HG03342 (cell line): ENCODE measurements at regions not wholly inside any gene's neighbourhood (a gene's known extent, or its start where the extent isn't known, plus 50 kb on each side); places are given as distances from the start of the nearest gene placed in this dataset.

Source experiments
- ATAC-seq: cut with Tn5 transposase; IDR thresholded peaks from one replicate; pipeline ENCODE4 v1.9.1; 2021; ENCODE audit warnings: mild to moderate bottlenecking, moderate library complexity; ENCODE audit not compliant: unreplicated experiment

GRCh38 chr13:75231235-75231634, 250.7 kb downstream of the TBC1D4 start:
- ATAC-seq, result no peak

DNA sequence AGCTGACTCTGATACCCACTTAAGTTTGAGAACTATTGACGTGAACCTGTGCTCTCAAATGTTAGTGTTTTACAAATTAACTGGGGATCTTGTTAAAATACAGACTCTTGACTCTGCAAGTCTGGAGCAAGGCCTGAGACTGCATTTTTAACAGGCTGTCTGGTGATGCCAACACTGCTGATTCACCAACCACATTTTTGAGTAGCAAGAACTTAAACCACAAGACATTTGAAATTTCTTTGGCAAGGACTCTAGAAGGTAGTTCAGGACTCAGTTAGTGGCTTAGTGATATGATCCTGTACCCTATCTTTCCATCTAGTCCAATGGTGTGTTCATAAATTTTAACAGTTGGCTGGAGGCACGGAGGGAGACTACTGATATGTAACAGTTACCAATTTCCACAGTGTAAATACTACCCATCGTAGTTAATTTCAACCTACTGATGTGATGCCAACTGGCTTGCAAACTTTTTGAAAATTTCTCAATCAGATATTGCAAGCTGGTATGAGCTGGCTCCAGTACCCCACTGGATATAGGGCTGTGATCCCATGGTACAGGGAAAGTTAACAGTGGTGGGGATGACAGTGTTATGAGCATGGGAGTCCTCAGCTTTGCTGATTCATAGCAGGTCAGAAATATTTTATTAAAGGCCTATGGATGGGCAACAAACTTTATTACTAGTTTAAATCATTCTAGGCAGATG, 255.1 kb downstream of the TBC1D4 start:
- ATAC-seq, result no peak

- ATAC-seq, result no peak
Observed at GRCh38 chr13:75226092-75226491, 255.9 kb downstream of the TBC1D4 start.

DNA sequence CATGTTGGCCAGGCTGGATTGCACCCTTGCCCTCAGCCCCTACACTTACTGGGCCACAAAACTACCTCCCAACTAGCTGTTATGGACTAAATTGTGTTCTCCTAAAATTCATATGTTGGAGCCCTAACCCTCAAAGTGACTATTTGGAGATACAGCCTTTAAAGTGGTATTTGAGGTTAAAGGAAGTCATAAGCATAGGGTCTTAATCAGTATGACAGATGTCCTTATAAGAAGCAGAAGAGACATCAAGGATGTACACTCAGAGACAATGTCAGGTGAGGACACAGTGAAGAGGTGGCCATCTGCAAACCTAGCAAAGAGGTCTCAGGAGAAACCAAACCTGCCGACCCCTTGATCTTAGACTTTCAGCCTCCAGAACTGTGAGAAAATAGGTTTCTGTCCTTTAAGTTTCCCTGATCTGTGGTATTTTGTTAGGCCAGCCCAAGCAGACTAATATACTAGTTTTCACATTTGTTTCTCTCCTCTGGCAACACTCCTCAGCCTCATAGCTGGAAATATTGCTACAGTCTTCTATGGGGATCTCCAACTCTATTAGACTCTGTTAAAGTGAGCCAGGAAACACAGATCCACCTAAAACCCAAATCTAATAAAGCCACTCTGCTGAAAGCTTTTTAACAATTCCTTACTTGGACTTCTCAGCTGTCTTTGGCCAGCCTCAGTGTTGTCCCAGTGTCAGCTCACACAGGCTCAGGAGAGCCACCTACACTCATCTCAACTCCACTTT, 256.5 kb downstream of the TBC1D4 start:
- ATAC-seq, result no peak

GRCh38 chr13:75224053-75224742, 257.8 kb downstream of the TBC1D4 start:
- no peak for ATAC-seq

- ATAC-seq, result no peak
Observed at GRCh38 chr13:75222031-75222430, 259.9 kb downstream of the TBC1D4 start.

- no peak for ATAC-seq
Observed at GRCh38 chr13:75220861-75221260, 261.1 kb downstream of the TBC1D4 start.

- ATAC-seq, result no peak
Observed at GRCh38 chr13:75220238-75220542, 261.8 kb downstream of the TBC1D4 start.

DNA sequence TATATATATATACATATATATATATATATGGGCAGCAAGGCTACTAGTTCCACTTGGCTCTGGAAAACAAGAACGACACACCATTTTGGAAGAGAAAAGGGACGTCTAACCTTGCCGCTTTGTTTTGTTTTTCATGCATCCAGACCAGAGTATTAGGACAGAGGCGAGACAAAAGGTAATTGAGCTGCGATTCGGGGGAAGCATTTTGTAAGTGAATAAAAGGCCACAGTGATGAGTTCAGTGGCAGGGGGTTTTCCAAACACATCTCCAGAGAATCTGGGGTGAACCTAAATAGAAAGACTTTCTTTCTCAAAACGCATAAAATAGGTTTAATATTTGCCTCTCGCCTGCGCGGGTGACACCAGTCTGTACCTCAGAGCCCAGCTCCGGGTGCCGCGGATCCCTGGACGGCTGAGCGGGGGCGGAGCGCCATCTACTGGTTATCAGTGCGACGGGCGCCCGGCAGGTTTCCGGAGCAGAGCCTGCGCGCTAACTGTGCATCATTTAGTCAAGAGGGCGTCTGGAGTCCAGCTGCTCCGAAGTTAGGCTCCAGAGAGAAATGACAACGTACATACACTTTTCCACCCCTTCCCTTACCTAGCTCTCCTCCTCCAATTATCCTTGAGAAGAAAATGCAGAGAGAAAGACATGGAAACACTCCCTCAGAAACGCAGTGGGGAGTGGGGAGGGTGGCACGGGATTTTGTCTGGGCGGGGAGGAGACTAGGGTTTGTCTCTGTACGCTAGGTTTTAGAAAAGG, 262.3 kb downstream of the TBC1D4 start:
- ATAC-seq, result peak; percentile 98

DNA sequence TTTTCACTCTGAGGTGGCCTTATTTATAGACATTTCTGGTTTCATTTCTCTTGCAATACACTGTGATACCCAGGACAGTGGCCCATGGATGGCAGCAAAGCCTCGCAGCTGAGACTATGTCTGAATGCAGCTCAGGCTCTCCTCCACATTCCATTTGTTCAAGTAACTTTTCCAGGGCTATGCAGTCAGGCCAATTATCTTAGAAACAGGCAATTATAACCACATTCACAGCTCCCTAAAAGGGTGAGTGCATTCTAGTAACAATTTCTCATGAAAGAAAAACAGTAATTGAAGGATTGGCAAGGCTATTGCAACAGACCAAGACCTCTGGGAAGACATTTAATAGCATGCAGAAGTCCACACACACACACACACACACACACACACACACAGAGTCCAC, 264.0 kb downstream of the TBC1D4 start:
- no peak for ATAC-seq

GRCh38 chr13:75216038-75216437, 265.9 kb downstream of the TBC1D4 start:
- no peak for ATAC-seq

DNA sequence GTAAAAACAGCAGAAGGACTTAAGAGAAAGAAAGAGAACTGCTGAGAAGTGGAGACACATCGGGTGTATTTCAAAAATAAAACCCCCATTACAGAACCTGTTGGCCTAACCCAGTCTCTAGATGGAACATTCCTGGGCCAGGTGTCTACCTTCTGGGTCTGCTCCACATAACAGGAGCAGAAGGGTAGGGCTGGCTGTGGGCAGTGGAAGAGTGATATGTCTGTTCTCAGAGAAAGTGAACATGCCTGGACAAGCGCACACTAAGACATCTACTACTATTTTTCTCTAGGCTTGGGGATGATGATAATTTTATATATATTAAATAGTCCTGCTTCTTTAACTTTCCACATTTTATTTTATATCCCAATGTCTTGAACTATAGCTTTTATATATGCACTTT, 267.1 kb downstream of the TBC1D4 start:
- no peak for ATAC-seq

GRCh38 chr13:75202981-75203380, 279.0 kb downstream of the TBC1D4 start:
- ATAC-seq, result no peak

- no peak for ATAC-seq
Observed at GRCh38 chr13:75197803-75198202, 284.2 kb downstream of the TBC1D4 start.

GRCh38 chr13:75196147-75196837, 285.7 kb downstream of the TBC1D4 start:
- ATAC-seq, result no peak

GRCh38 chr13:75195495-75196146, 286.3 kb downstream of the TBC1D4 start:
- ATAC-seq, result no peak

GRCh38 chr13:75194717-75195462, 287.1 kb downstream of the TBC1D4 start:
- no peak for ATAC-seq

DNA sequence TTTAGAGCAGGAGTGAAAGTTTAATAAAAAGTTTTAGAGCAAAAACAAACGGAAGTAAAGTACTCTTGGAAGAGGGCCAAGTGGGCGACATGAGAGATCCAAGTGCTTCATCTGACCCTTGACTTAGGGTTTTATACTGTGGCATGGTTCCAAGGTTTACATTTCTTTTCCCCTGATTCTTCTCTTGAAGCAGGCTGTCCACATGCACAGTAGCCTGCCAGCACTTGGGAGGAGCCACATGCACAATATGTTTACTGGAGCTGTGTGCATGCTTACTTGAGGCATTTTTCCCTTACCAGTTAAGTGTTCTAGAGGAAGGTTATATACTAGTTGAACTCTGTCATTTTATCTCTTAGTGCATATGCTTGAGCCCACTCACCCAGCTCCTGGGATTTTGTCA, 295.6 kb downstream of the TBC1D4 start:
- no peak for ATAC-seq

GRCh38 chr13:75181906-75182305, 300.1 kb downstream of the TBC1D4 start:
- ATAC-seq, result no peak
